ENCODE measurements at regions not wholly inside any gene's neighbourhood (a gene's known extent, or its start where the extent isn't known, plus 50 kb on each side); places are given as distances from the start of the nearest gene placed in this dataset.

GRCh38 chr6:50285735-50286134 lies 236.0 kb upstream of the DEFB112 start:
- H3K4me1 ChIP-seq, result no peaks in the 10 kb centered on the region
- TF ChIP-seq CTCF (IDR thresholded peaks at IDR 0.05), result no peak
- no peak for DNase-seq
- intact Hi-C loops (cut with DNase I), result no loop called here
- H3K9me3 ChIP-seq, result peaks cover 0 to 5% (median 0%) of the 10 kb centered on the region in 11 donors
- no peak overlapping the region for H3K4me3 ChIP-seq
- whole genome bisulfite sequencing, 2 donors, result 71 to 73% methylated on average over 2 of the region's 2 CpGs
- H3K27me3 ChIP-seq, result no peaks in the 10 kb centered on the region
- no peaks in the 10 kb centered on the region for H3K36me3 ChIP-seq
- H3K27ac ChIP-seq, result no peak overlapping the region
- no peak for ATAC-seq

- Histone ChIP-seq H3K4me3 (no peak overlapping the region), H3K9me3 (peaks cover 0 to 5% (median 0%) of the 10 kb centered on the region in 11 donors), H3K27me3 (no peaks in the 10 kb centered on the region), H3K36me3 (no peaks in the 10 kb centered on the region), H3K4me1 (no peaks in the 10 kb centered on the region), H3K27ac (no peak overlapping the region)
- TF ChIP-seq CTCF (IDR thresholded peaks at IDR 0.05), result no peak
- DNase-seq (no peak), ATAC-seq (no peak)
- WGBS, 2 donors, result 43 to 61% methylated on average over 1 of the region's 1 CpG
- intact Hi-C loops (cut with DNase I), result no loop called here
Observed at GRCh38 chr6:50288241-50288640, 238.5 kb upstream of the DEFB112 start.

- WGBS, 2 donors, result 84 to 85% methylated on average over 3 of the region's 3 CpGs
- ATAC-seq, result no peak
Observed at GRCh38 chr6:50288881-50289280, 239.2 kb upstream of the DEFB112 start.

GRCh38 chr6:50289366-50289765 lies 239.6 kb upstream of the DEFB112 start:
- Histone ChIP-seq H3K27me3 (no peaks in the 10 kb centered on the region), H3K4me1 (no peaks in the 10 kb centered on the region), H3K27ac (no peak overlapping the region), H3K36me3 (no peaks in the 10 kb centered on the region), H3K9me3 (peaks cover 0 to 5% (median 0%) of the 10 kb centered on the region in 11 donors), H3K4me3 (no peak overlapping the region)
- no peak for TF ChIP-seq CTCF (IDR thresholded peaks at IDR 0.05)
- ATAC-seq (no peak), DNase-seq (no peak)
- intact Hi-C loops (cut with DNase I), result no loop called here
- 73 to 83% methylated on average over 1 of the region's 1 CpG for WGBS, 2 donors

More at GRCh38 chr6:50288881-50289280, 239.2 kb upstream of the DEFB112 start:
- intact Hi-C loops (cut with DNase I), result no loop called here
- no peaks in the 10 kb centered on the region for H3K27me3 ChIP-seq
- peaks cover 0 to 5% (median 0%) of the 10 kb centered on the region in 11 donors for H3K9me3 ChIP-seq
- no peak overlapping the region for H3K27ac ChIP-seq
- no peak for DNase-seq
- no peak overlapping the region for H3K4me3 ChIP-seq
- H3K4me1 ChIP-seq, result no peaks in the 10 kb centered on the region
- TF ChIP-seq CTCF (IDR thresholded peaks at IDR 0.05), result no peak
- no peaks in the 10 kb centered on the region for H3K36me3 ChIP-seq
